ENCODE measurements at regions not wholly inside any gene's neighbourhood (a gene's known extent, or its start where the extent isn't known, plus 50 kb on each side); places are given as distances from the start of the nearest gene placed in this dataset.

GRCh38 chr4:115648786-115649185 lies 535.4 kb upstream of the NDST4 start:
- TF ChIP-seq PRDM10 (tag by site-specific recombination; IDR thresholded peaks at IDR 0.05) (no peak), ZNF510 (tag by site-specific recombination; IDR thresholded peaks at IDR 0.05; ENCODE audit: insufficient replicate concordance) (no peak), KLF8 (tag by site-specific recombination; IDR thresholded peaks at IDR 0.05) (no peak)
